ENCODE measurements at regions not wholly inside any gene's neighbourhood (a gene's known extent, or its start where the extent isn't known, plus 50 kb on each side); places are given as distances from the start of the nearest gene placed in this dataset.
A peak's percentile ranks its signal among the peaks of the same experiment; 100 is the strongest.
"Not testable (repeated sequence)": the region's sequence is repeated elsewhere in the genome, so short reads cannot be mapped to it uniquely, and the experiment has no call there.

DNA sequence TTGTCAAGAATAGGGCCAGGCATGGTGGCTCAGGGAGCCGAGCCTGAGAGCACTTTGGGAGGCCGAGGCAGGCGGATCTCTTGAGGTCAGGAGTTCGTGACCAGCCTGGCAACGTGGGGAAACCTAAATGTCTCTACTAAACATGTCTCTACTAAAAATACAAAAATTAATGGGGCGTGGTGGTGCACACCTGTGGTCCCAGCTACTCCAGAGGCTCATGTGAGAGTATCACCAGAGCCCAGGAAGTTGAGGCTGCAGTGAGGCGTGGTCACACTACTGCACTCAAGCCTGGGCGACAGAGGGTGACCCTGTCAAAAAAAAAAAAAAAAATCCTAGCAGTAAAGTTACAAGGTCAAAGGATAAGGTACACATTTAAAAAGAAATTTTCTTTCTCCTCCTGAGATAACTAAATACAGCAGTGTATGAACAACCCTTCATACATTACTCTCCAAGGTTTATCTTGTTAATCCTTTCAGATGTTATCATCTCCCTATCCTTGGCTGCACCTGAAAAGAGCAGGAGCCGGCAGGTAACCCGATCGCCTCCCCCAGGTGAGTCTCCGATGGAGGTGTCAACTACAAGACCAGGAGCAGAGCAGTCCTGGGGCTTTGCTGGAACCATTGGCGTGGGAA is 122.3 kb downstream of the GOSR1 start:
- H3K27ac ChIP-seq (ENCODE audit: low read depth, low read length, poor library complexity, severe bottlenecking), result peak overlapping the region; percentile 88
- peak overlapping the region; percentile 77 for H3K4me3 ChIP-seq (ENCODE audit: low read depth, low read length, poor library complexity, severe bottlenecking)
- no peaks in the 10 kb centered on the region for H3K36me3 ChIP-seq (ENCODE audit: insufficient read depth, low read length)
- intact Hi-C loops (cut with micrococcal nuclease; ENCODE audit: unreplicated experiment), result loop anchor here (1.0 to 5.0 kb wide), 4 partner anchors 108 to 672 kb away; partner anchors contain the start of genes CRLF3 and GOSR1
- ChIA-PET POLR2A (interaction anchor here (0.7 to 1.1 kb wide), 2 partner anchors 110 to 392 kb away, joined by 3 to 4 read pairs; no protein-coding TSS in a partner anchor), CTCF (ENCODE audit: unreplicated experiment) (no interaction called here)
- H3K79me2 ChIP-seq (ENCODE audit: insufficient read depth, low read depth, low read length), result peaks cover 27% of the 10 kb centered on the region
- peaks cover 21% of the 10 kb centered on the region for H3K4me1 ChIP-seq (ENCODE audit: insufficient read depth, low read length, poor library complexity, severe bottlenecking)
- DNase-seq (ENCODE audit: low spot score), result peak; percentile 85
- TF ChIP-seq CTCF (conservative IDR thresholded peaks at IDR 0.05; ENCODE audit: low read length), result no peak
- no peak for TF ChIP-seq EZH2phosphoT487 (IDR thresholded peaks at IDR 0.05; ENCODE audit: borderline replicate concordance, low read depth, low read length)
- TSS peak; percentile 89 for BruUV-seq (replicated peaks)
- no peaks in the 10 kb centered on the region for H3K9me2 ChIP-seq (ENCODE audit: insufficient read depth, low read length)
- no peaks in the 10 kb centered on the region for H3K9me3 ChIP-seq (ENCODE audit: low read length)
- H4K20me1 ChIP-seq (ENCODE audit: insufficient read depth, low read length), result no peaks in the 10 kb centered on the region
- peak overlapping the region; percentile 93 for H2AFZ ChIP-seq (ENCODE audit: low read length)
- peak overlapping the region; percentile 96 for H3K4me2 ChIP-seq (ENCODE audit: low read length)

DNA sequence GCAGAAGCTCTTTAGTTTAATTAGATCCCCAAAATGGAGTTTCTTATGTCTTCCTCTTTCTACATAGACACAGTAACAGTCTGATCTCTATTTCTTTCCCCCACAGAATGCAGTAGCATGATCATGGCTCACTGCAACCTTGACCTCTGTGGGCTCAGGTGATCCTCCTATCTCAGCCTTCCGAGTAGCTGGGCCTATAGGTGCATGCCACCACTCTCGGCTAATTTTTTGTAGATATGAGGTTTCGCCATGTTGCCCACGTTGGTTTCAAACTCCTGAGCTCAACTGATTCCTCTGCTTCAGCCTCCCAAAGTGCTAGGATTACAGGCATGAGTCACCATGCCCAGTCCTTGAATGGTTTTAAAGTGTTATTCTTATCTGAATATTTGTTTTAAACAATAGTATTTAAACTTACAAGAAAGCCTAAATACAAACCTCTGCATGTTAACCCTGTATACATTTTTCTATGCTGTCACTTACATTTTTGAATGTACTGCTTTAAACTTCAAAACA is 120.6 kb downstream of the GOSR1 start:
- no peak overlapping the region for H2AFZ ChIP-seq (ENCODE audit: low read length)
- H3K27ac ChIP-seq (ENCODE audit: low read depth, low read length, poor library complexity, severe bottlenecking), result no peak overlapping the region
- BruUV-seq (replicated peaks), result no TSS peak
- H4K20me1 ChIP-seq (ENCODE audit: insufficient read depth, low read length), result no peaks in the 10 kb centered on the region
- TF ChIP-seq EZH2phosphoT487 (IDR thresholded peaks at IDR 0.05; ENCODE audit: borderline replicate concordance, low read depth, low read length) (no peak), CTCF (conservative IDR thresholded peaks at IDR 0.05; ENCODE audit: low read length) (no peak)
- CTCF ChIA-PET (ENCODE audit: unreplicated experiment), result no interaction called here
- no peak overlapping the region for H3K4me2 ChIP-seq (ENCODE audit: low read length)
- H3K4me3 ChIP-seq (ENCODE audit: low read depth, low read length, poor library complexity, severe bottlenecking), result no peak overlapping the region
- H3K79me2 ChIP-seq (ENCODE audit: insufficient read depth, low read depth, low read length), result peaks cover 12% of the 10 kb centered on the region; the same call in 1 of the 2 replicates
- POLR2A ChIA-PET, result interaction anchor here (0.7 kb wide), 1 partner anchor 9 kb away, joined by 3 read pairs; no protein-coding TSS in a partner anchor
- H3K9me2 ChIP-seq (ENCODE audit: insufficient read depth, low read length), result no peaks in the 10 kb centered on the region
- DNase-seq (ENCODE audit: low spot score), result no peak
- H3K36me3 ChIP-seq (ENCODE audit: insufficient read depth, low read length), result no peaks in the 10 kb centered on the region
- H3K4me1 ChIP-seq (ENCODE audit: insufficient read depth, low read length, poor library complexity, severe bottlenecking), result peaks cover 21% of the 10 kb centered on the region
- H3K9me3 ChIP-seq (ENCODE audit: low read length), result no peaks in the 10 kb centered on the region
- intact Hi-C loops (cut with micrococcal nuclease; ENCODE audit: unreplicated experiment), result loop anchor here (5.0 kb wide), 1 partner anchor 671 kb away; no protein-coding TSS in a partner anchor

DNA sequence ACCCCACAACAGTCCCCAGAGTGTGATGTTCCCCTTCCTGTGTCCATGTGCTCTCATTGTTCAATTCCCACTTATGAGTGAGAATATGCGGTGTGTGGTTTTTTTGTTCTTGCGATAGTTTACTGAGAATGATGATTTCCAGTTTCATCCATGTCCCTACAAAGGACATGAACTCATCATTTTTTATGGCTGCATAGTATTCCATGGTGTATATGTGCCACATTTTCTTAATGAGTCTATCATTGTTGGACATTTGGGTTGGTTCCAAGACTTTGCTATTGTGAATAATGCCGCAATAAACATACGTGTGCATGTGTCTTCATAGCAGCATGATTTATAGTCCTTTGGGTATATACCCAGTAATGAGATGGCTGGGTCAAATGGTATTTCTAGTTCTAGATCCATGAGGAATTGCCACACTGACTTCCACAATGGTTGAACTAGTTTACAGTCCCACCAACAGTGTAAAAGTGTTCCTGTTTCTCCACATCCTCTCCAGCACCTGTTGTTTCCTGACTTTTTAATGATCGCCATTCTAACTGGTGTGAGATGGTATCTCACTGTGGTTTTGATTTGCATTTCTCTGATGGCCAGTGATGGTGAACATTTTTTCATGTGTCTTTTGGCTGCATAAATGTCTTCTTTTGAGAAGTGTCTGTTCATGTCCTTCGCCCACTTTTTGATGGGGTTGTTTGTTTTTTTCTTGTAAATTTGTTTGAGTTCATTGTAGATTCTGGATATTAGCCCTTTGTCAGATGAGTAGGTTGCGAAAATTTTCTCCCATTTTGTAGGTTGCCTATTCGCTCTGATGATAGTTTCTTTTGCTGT is 120.0 kb downstream of the GOSR1 start:
- H3K4me3 ChIP-seq (ENCODE audit: low read depth, low read length, poor library complexity, severe bottlenecking); H3K9me3 ChIP-seq (ENCODE audit: low read length); H3K36me3 ChIP-seq (ENCODE audit: insufficient read depth, low read length); CTCF ChIA-PET (ENCODE audit: unreplicated experiment); H3K79me2 ChIP-seq (ENCODE audit: insufficient read depth, low read depth, low read length); H4K20me1 ChIP-seq (ENCODE audit: insufficient read depth, low read length); H3K9me2 ChIP-seq (ENCODE audit: insufficient read depth, low read length); H3K27ac ChIP-seq (ENCODE audit: low read depth, low read length, poor library complexity, severe bottlenecking); H2AFZ ChIP-seq (ENCODE audit: low read length); BruUV-seq (replicated peaks); H3K4me2 ChIP-seq (ENCODE audit: low read length); POLR2A ChIA-PET; DNase-seq (ENCODE audit: low spot score): not testable (repeated sequence)
- intact Hi-C loops (cut with micrococcal nuclease; ENCODE audit: unreplicated experiment), result loop anchor here (5.0 kb wide), 1 partner anchor 670 kb away; no protein-coding TSS in a partner anchor
- H3K4me1 ChIP-seq (ENCODE audit: insufficient read depth, low read length, poor library complexity, severe bottlenecking), result peaks cover 19% of the 10 kb centered on the region

GRCh38 chr17:30594953-30595371 is 117.8 kb downstream of the GOSR1 start:
- peaks cover 13% of the 10 kb centered on the region for H3K4me1 ChIP-seq (ENCODE audit: insufficient read depth, low read length, poor library complexity, severe bottlenecking)
- CTCF ChIA-PET (ENCODE audit: unreplicated experiment); H3K4me3 ChIP-seq (ENCODE audit: low read depth, low read length, poor library complexity, severe bottlenecking); H3K9me3 ChIP-seq (ENCODE audit: low read length); BruUV-seq (replicated peaks); H3K36me3 ChIP-seq (ENCODE audit: insufficient read depth, low read length); POLR2A ChIA-PET; H3K79me2 ChIP-seq (ENCODE audit: insufficient read depth, low read depth, low read length); DNase-seq (ENCODE audit: low spot score); H4K20me1 ChIP-seq (ENCODE audit: insufficient read depth, low read length); H3K4me2 ChIP-seq (ENCODE audit: low read length); H3K27ac ChIP-seq (ENCODE audit: low read depth, low read length, poor library complexity, severe bottlenecking); H2AFZ ChIP-seq (ENCODE audit: low read length); H3K9me2 ChIP-seq (ENCODE audit: insufficient read depth, low read length): not testable (repeated sequence)
- intact Hi-C loops (cut with micrococcal nuclease; ENCODE audit: unreplicated experiment), result loop anchor here (5.0 kb wide), 1 partner anchor 668 kb away; no protein-coding TSS in a partner anchor
